Progenitor cell of endocrine pancreas (in vitro differentiated cells): ENCODE measurements at regions not wholly inside any gene's neighbourhood (a gene's known extent, or its start where the extent isn't known, plus 50 kb on each side); places are given as distances from the start of the nearest gene placed in this dataset.

Source experiments
- DNase-seq: peaks from one replicate; pipeline ENCODE4 v3.0.0; 2021; ENCODE audit warnings: low spot score; ENCODE audit not compliant: unreplicated experiment
- H3K27ac Mint-ChIP-seq: 2 replicates; pipeline ENCODE4 v1.8.0; 2021; ENCODE audit warnings: mild to moderate bottlenecking, moderate library complexity, mixed read lengths
- H3K27me3 Mint-ChIP-seq: 2 replicates; pipeline ENCODE4 v1.8.0; 2021; ENCODE audit warnings: mixed read lengths
- H3K36me3 Mint-ChIP-seq: 2 replicates; pipeline ENCODE4 v1.8.0; 2022; ENCODE audit warnings: mixed read lengths; ENCODE audit not compliant: insufficient read depth
- H3K4me1 Mint-ChIP-seq: 2 replicates; pipeline ENCODE4 v1.8.0; 2021; ENCODE audit warnings: low read depth, mixed read lengths
- H3K4me3 Mint-ChIP-seq: 2 replicates; pipeline ENCODE4 v1.8.0; 2021; ENCODE audit warnings: low read depth, mild to moderate bottlenecking, moderate library complexity, mixed read lengths
- H3K9me3 Mint-ChIP-seq: 2 replicates; pipeline ENCODE4 v1.8.0; 2021; ENCODE audit warnings: low read depth, mixed read lengths
- TF ChIP-seq, protein P1 (sequence below): fragments of 200-600 bp; sonication (generic); IDR thresholded peaks from one replicate; pipeline ENCODE4 v1.5.0; 2021; ENCODE audit warnings: antibody characterized with exemption, mild to moderate bottlenecking; ENCODE audit not compliant: unreplicated experiment

DNA sequence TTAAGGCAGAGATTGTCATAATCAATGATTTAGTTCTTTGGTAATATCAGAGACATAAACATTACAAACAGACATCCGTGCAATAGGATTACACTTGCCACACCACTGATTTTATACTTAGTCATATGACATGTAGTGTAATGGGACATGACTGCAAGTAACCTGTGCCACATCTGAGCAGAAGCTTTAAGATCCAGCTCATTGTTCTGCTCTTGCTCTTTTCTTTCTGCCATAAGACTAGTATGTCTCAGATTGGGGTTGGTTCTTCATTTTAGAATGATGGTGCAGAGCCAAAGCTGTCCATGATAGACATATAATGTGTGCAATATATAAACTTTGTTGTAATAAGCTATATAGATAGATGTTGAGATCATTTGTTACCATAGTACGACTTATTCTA lies 119.7 kb upstream of the SEMA3A start:
- H3K4me1 Mint-ChIP-seq: peaks cover 4% of the 10 kb centered on the region
- no peak for DNase-seq
- H3K4me3 Mint-ChIP-seq: no peak overlapping the region
- TF ChIP-seq, protein P1, sequence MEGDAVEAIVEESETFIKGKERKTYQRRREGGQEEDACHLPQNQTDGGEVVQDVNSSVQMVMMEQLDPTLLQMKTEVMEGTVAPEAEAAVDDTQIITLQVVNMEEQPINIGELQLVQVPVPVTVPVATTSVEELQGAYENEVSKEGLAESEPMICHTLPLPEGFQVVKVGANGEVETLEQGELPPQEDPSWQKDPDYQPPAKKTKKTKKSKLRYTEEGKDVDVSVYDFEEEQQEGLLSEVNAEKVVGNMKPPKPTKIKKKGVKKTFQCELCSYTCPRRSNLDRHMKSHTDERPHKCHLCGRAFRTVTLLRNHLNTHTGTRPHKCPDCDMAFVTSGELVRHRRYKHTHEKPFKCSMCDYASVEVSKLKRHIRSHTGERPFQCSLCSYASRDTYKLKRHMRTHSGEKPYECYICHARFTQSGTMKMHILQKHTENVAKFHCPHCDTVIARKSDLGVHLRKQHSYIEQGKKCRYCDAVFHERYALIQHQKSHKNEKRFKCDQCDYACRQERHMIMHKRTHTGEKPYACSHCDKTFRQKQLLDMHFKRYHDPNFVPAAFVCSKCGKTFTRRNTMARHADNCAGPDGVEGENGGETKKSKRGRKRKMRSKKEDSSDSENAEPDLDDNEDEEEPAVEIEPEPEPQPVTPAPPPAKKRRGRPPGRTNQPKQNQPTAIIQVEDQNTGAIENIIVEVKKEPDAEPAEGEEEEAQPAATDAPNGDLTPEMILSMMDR: no peak
- H3K9me3 Mint-ChIP-seq: no peaks in the 10 kb centered on the region
- no peak overlapping the region for H3K27ac Mint-ChIP-seq
- H3K36me3 Mint-ChIP-seq: no peaks in the 10 kb centered on the region
- H3K27me3 Mint-ChIP-seq: no peaks in the 10 kb centered on the region

DNA sequence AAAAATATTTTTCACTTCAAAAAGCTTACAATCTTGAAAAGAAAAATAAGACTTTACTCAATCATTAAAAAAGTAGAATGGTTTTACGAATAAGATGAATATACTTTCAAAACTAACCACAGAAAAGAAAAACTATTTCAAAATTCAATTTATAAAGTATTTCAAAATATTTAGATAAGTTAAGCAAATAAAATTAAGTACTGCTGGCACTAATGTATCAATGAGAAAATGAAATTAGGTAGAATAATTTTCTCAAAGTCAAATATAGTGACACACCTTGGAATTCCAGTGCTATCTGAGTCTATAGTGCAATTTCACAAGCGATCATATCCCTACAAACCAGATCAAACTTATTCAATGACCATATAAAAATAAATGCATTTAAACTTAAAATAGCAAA lies 109.8 kb upstream of the SEMA3A start:
- no peaks in the 10 kb centered on the region for H3K27me3 Mint-ChIP-seq
- H3K27ac Mint-ChIP-seq: no peak overlapping the region
- no peak overlapping the region for H3K4me3 Mint-ChIP-seq
- H3K36me3 Mint-ChIP-seq: no peaks in the 10 kb centered on the region
- peaks cover 8% of the 10 kb centered on the region for H3K9me3 Mint-ChIP-seq
- DNase-seq: no peak
- H3K4me1 Mint-ChIP-seq: peaks cover 4% of the 10 kb centered on the region
- TF ChIP-seq, protein P1: no peak

DNA sequence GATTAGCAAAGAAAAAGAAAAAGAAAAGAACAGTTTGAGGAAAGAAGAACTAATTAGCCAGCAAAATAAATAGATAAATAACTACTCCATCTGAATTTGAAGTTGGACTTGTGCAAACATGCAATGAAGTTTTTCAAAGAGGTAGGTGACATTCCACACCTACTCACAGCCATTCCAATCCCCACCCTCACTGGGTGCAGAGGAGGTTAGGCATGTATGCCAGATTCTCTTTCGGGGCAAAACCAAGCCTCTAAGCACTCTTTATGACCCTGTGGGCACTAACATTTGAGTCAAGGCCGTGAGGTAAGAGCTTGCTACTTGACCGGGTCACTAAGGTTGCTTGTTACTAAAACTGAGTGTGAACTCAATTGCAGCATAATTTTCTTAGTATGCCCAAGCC lies 108.4 kb upstream of the SEMA3A start:
- TF ChIP-seq, protein P1: no peak
- Mint-ChIP-seq H3K9me3 (no peaks in the 10 kb centered on the region), H3K36me3 (no peaks in the 10 kb centered on the region), H3K4me1 (peaks cover 4% of the 10 kb centered on the region), H3K27ac (no peak overlapping the region), H3K4me3 (no peak overlapping the region), H3K27me3 (no peaks in the 10 kb centered on the region)
- no peak for DNase-seq

DNA sequence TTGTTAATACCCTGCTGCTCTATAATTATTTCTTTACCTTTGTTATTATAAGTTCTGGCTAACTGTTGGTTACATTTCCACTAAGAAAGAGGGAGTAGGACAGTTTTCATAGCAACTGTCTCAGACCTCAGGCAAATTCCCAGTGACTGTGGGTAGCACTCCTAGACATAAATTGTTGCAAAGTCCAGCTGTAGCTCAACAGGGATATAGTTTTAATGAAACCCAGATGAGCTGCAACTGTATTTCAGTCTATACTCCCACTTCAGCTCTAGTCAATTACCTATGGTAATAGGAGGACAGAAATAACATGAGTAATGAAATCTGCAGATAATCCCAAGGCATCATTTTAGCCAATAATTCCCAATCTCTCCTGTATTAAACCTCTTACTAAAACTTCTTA lies 103.0 kb upstream of the SEMA3A start:
- Mint-ChIP-seq H3K27me3 (no peaks in the 10 kb centered on the region), H3K9me3 (no peaks in the 10 kb centered on the region), H3K4me3 (no peak overlapping the region), H3K36me3 (no peaks in the 10 kb centered on the region), H3K4me1 (no peaks in the 10 kb centered on the region), H3K27ac (no peak overlapping the region)
- no peak for DNase-seq
- TF ChIP-seq, protein P1: no peak

DNA sequence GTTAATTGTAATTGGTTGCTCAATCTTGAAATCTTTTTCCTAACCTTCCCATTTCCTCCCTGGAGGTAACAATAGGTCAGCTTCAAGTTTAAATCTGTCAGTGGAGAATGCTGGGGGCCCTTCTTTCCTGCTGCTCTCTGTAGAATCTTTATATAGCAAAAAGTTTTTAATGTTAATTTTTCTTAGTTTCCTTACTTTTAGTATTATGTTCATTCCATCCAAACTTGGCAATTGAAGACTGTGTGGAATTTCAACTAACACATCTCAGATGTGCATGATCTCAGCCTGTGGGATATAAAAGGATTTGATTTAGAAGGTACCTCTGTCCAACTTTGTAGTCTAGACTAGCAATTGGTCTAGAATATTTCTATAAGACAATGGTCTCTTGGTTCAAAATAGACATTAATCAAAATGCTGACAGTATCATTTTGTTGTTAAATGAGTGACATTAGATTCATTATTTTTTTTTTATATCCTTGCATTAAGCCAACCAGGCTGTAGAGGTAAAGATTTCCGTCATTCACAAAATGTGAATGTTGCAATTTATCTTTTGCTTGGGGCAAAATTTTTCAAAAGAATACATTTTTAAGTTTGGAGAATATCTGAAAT lies 100.4 kb upstream of the SEMA3A start:
- Mint-ChIP-seq H3K4me3 (no peak overlapping the region), H3K27ac (no peak overlapping the region), H3K9me3 (no peaks in the 10 kb centered on the region), H3K27me3 (no peaks in the 10 kb centered on the region), H3K4me1 (peaks cover 8% of the 10 kb centered on the region), H3K36me3 (no peaks in the 10 kb centered on the region)
- TF ChIP-seq, protein P1: no peak
- DNase-seq: no peak
